ENCODE measurements at regions not wholly inside any gene's neighbourhood (a gene's known extent, or its start where the extent isn't known, plus 50 kb on each side); places are given as distances from the start of the nearest gene placed in this dataset.
"Not testable (repeated sequence)": the region's sequence is repeated elsewhere in the genome, so short reads cannot be mapped to it uniquely, and the experiment has no call there.

- no peak for TF ChIP-seq CTCF (IDR thresholded peaks at IDR 0.05; ENCODE audit: control insufficient read depth, insufficient read depth, low read depth, low read length, missing control alignments)
- H3K4me3 ChIP-seq (ENCODE audit: control insufficient read depth, low read depth, low read length): no peak overlapping the region
- DNase-seq (ENCODE audit: low read depth): no peak
Observed at GRCh38 chr6:86791476-86791875, 145.9 kb upstream of the HTR1E start.

GRCh38 chr6:86789779-86790411 is 147.4 kb upstream of the HTR1E start:
- TF ChIP-seq CTCF (IDR thresholded peaks at IDR 0.05; ENCODE audit: control insufficient read depth, insufficient read depth, low read depth, low read length, missing control alignments): no peak

GRCh38 chr6:86782328-86782727 is 155.0 kb upstream of the HTR1E start:
- H3K4me3 ChIP-seq (ENCODE audit: control insufficient read depth, low read depth, low read length): no peak overlapping the region
- DNase-seq (ENCODE audit: low read depth): no peak
- TF ChIP-seq CTCF (IDR thresholded peaks at IDR 0.05; ENCODE audit: control insufficient read depth, insufficient read depth, low read depth, low read length, missing control alignments): no peak

More at GRCh38 chr6:86789779-86790411, 147.4 kb upstream of the HTR1E start:
- no peak overlapping the region for H3K4me3 ChIP-seq (ENCODE audit: control insufficient read depth, low read depth, low read length)
- no peak for DNase-seq (ENCODE audit: low read depth)

- TF ChIP-seq CTCF (IDR thresholded peaks at IDR 0.05; ENCODE audit: control insufficient read depth, insufficient read depth, low read depth, low read length, missing control alignments): no peak
- H3K4me3 ChIP-seq (ENCODE audit: control insufficient read depth, low read depth, low read length): no peak overlapping the region
- no peak for DNase-seq (ENCODE audit: low read depth)
Observed at GRCh38 chr6:86780923-86781322, 156.4 kb upstream of the HTR1E start.

GRCh38 chr6:86775893-86776292 is 161.4 kb upstream of the HTR1E start:
- no peak for DNase-seq (ENCODE audit: low read depth)
- H3K4me3 ChIP-seq (ENCODE audit: control insufficient read depth, low read depth, low read length): no peak overlapping the region
- TF ChIP-seq CTCF (IDR thresholded peaks at IDR 0.05; ENCODE audit: control insufficient read depth, insufficient read depth, low read depth, low read length, missing control alignments): no peak

GRCh38 chr6:86765211-86765610 is 172.1 kb upstream of the HTR1E start:
- TF ChIP-seq CTCF (IDR thresholded peaks at IDR 0.05; ENCODE audit: control insufficient read depth, insufficient read depth, low read depth, low read length, missing control alignments): no peak
- no peak overlapping the region for H3K4me3 ChIP-seq (ENCODE audit: control insufficient read depth, low read depth, low read length)
- no peak for DNase-seq (ENCODE audit: low read depth)

GRCh38 chr6:86759953-86760352 is 177.4 kb upstream of the HTR1E start:
- not testable (repeated sequence) for H3K4me3 ChIP-seq (ENCODE audit: control insufficient read depth, low read depth, low read length); DNase-seq (ENCODE audit: low read depth)

All from AG09309 (cell line).